ENCODE measurements at regions not wholly inside any gene's neighbourhood (a gene's known extent, or its start where the extent isn't known, plus 50 kb on each side); places are given as distances from the start of the nearest gene placed in this dataset.

DNA sequence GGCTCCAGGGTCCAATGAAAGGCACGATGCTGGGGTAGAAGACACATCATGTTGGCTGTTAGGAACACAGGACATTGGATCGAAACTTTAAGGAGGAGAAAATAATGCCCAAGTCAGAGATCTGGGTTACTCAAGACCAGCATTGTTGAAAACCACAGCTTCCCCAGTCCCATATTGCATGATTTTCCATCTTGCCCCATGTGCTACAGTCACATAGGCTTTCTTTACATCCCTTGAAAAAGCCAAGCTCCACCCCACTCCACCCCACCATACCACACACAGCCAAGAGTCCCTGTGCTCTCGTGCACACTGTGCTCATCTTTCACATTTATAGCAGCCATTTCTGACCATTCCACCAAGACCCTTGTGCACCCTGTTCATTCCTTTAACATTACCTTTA is 636.2 kb downstream of the DIAPH3 start:
- DNase-seq (ENCODE audit: low read depth, low spot score) = no peak

DNA sequence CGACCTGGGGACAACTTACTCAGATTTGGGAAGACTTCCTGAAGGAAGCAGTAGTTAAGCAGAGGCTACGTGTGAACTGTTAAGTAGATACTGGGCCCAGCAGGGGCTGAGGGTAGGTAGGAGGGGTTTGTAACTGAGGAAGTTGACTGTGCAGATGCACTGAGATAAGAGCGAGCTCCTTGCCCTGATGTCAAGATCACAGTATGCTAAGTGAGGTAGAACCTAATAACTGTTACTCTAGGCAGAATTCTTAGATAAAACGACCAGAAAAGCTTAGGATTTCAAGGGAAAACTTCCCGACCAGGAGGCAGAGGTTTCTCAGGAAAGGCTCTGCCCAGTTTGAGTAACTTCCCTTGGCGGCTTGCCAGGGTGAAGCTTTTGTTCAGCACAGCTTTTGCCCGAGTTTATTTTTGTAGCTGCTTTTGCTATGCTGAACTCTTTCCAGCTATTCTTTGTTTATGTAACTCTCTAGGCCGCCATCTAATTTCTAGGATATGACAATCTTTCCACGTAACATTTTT is 632.1 kb downstream of the DIAPH3 start:
- peak; percentile 50 for DNase-seq (ENCODE audit: low read depth, low spot score)

DNA sequence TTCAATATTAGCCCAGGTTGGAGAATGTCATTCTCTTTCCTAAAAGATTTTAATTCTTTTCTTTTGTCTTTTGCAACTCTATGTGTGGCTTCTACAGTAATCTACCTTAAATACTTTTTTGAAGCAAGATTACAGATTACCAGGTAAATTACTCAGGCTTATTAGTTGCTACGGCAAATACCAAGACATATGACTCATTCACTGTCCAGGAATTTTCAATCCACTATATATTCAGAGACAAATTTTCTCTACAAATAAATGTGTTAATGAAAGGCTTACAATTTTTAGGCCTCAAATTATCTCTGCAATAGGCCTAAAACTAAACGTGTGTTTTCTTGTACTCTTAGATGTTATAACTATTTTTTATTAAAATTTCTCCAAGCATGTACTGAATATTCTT is 631.3 kb downstream of the DIAPH3 start:
- DNase-seq (ENCODE audit: low read depth, low spot score) = no peak

DNA sequence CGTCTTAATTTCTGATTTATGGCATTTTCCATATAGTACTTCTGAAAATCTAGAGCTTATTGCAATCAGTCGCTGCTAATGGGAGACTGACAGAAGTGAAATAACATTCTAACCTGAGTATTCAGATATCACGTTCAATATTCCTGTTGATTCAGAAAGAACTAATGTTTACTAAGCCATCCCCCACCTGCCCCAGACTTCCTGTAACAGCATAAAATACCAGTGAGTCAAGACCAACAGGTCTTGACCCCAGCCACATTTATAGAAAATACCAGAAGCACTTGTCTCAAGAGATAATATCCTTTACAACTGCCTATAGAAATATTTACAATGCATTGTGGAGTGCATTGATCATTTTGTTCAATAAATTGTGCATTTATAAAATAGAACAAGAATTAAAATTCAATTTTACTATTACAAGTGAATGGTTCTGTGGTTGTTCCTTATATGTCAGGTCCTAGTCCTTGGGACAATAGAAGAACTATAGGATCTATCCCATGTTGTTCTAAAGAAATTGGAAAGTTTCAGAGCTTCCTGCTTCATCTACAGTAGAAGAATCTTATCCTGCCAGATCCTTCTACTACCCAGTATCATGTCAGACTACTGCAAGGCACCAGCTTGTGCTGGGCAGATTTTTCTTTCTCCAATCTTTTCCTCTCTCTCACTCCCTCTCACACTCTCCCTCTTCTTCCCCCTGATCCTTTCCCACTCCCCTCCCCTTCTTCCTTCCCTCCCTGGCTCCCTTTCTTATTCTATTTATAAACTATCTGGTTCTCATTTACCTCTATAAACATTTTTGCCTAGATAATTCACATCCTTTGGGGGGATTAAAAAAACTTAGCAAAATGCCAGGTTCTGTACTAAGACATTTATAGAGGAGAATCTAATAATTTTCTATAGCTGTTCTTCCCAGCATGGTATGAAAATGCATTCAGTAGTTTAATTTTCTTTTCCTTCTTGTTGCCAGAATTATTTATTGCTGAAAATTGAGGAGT is 629.9 kb downstream of the DIAPH3 start:
- DNase-seq (ENCODE audit: low read depth, low spot score) = no peak

DNA sequence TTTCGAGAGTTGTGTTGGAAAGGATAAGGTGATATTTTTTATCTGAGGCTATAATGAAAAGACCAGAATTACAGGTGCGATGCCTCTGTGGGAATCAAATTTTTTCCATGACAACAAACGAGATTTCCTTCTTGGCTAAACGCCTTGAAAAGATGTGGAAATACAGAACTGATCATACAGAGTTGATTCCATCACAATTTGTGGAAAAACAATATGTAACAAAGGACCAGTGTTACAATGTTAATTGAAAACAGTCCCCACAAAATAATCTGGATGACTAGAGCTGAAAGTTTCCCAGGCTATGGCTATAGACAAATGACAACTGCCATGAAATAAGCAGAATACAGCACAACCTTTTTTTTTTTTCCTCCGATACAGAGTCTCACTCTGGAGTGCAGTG is 628.9 kb downstream of the DIAPH3 start:
- DNase-seq (ENCODE audit: low read depth, low spot score) = no peak

DNA sequence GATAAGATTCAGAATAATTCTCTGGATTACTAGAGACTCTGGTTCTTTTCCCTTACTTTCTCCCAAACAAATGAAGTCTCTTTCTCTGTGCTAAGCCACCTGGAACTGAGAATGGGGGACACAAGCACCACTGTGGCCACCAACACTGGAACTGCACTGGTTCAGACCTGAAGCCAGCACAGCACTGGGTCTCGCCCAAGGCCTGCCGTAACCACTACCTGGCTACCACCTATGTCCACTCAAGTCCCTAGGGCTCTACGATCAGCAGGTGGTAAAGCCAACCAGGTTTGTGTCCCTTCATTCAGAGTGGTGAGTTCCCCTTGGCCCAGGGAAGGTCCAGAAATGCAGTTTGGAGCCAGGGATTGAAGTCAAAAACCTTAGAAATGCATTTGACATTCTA is 626.2 kb downstream of the DIAPH3 start:
- DNase-seq (ENCODE audit: low read depth, low spot score) = no peak

DNA sequence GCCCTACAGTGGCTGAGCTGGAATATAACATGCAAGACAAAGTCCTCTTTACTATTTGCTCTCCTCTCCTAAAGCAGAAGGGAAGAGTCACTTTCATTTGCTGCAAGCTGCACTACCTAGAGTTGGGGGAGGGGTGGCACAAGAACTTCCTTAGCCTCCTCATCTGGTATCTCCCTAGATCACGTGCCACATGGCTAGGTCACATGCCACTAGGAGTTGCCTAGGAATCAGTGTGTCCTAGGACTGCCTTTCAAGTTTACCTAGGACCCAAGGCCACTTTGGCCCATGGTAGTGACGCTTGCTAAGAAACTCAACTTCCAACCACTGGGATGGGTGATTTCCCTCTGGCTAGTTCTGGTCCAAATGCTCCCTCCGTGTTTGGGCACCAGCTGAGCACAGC is 625.2 kb downstream of the DIAPH3 start:
- no peak for DNase-seq (ENCODE audit: low read depth, low spot score)

DNA sequence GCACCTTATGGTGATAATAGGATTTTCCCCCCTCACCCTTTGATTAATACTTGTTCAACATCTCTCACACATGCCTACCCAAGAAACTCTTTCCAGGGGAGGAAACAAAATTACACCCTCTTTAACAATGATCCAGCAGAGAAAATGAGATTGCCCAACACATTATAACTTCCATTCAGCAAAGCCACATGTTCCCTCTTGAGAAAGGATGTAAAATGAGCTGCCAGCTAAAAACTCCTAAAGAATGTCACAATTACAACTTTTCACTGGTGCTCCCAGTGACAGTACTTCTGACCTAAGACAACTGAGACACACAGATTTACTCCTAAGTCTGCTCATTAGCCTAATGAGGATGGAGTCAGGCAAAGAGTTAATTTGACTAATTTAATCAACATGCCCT is 621.4 kb downstream of the DIAPH3 start:
- no peak for DNase-seq (ENCODE audit: low read depth, low spot score)

DNA sequence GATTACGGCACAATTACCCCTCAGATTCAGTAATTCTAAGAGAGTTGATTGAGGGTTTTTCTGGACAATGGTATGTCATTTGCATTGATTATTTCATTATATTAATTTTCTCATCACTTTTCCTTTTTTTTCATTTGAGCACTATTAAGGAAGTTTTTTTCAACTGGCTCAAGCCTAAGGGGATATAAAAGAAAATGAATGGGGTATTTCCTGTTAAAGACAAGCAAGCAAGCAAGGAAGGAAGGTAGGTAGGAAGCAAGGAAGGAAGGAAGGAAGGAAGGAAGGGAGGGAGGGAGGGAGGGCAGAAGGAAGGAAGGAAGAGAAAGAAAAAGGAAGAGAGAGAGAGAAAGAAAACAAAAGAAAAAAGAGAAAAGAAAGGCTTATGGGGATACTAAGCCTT is 620.3 kb downstream of the DIAPH3 start:
- no peak for DNase-seq (ENCODE audit: low read depth, low spot score)

DNA sequence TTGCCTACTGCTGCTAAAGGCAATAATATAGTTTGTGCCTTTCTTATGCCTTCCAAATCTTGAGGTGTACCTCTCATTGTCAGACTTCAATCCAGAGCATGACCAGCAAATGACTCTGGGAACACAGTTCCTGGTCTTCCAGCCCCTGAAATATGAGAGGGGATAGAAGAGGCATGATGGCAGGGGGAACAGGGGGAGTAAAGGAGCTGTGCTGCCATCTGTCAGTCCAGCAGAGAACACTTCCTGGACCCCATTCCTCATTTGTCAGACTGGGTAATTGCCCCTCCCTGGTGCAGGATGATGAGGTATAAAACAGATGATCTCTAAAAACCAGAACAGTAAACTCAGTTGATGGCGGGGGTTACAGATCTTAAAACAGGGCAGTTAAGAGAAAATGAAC is 618.7 kb downstream of the DIAPH3 start:
- DNase-seq (ENCODE audit: low read depth, low spot score) = peak; percentile 35

DNA sequence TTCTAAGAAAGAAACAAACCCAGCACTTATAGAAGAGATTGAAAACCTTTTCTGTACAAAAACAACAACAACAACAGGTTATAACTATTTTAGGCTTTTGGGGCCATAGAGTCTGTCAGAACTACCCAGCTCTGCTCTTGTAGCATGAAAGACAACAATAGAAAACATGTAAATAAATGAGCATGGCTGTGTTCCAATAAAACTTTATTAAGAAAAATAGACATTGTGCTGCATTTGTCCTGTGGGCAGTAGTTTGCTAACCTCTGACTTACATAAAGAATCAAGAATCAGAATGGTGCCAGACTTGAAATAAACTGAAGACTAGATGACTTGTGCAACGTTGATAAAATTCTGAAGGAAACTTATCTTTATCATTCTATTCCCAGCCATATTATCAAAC is 617.5 kb downstream of the DIAPH3 start:
- no peak for DNase-seq (ENCODE audit: low read depth, low spot score)

DNA sequence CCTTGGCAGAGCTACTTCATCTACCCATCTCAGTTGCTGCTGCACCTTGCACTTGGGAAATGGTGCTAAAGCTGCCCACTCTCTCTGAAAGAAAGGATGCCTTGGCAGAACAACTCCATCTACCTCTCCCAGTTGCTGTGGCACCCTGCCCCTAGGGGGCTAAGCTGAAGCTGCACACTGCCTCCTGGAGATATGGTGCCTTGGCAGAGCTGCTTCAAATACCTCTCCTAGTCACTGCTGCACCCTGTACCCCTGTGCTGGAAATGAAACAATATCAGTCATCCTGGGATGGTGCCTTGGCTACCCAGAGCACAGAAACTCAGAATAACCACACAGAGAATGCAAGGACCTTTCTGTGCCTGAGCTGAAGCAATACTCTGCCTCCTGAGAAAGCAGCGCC is 615.8 kb downstream of the DIAPH3 start:
- DNase-seq (ENCODE audit: low read depth, low spot score) = no peak

DNA sequence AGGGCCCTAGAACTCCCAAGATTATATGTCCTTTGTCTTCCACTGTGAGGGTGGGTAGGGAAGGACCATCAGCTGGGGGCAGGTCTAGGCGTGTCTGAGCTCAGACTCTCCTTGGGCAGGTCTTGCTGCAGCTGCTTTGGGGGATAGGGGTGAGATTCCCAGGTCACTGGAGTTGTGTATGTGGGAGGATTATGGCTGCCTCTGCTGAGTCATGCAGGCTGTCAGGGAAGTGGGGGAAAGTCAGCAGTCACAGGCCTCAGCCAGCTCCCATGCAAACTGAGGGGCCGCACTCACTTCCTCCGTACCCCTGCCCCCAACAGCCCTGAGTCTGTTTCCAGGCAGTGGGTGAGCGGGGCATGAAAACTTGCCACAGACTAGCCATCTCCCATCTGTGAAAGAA is 600.8 kb downstream of the DIAPH3 start:
- no peak for DNase-seq (ENCODE audit: low read depth, low spot score)

DNA sequence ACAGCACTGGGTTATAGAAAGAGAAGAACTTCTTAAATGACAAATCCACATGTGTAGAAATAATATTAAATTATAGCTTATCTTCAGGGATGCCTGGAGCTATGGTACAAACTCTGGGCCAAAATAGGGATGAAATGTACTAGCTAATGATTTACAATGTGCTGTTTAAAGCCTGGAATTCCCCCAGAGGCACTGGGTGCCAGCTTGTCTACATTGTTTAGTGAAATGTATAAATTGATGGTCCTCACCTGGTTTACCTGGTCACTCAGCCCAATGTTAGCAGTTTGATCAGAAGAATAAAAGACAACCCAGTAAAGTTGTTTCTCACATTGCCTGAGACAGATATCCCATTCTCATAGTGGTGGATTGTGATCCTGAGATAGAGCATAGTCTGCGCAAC is 597.2 kb downstream of the DIAPH3 start:
- DNase-seq (ENCODE audit: low read depth, low spot score) = no peak

DNA sequence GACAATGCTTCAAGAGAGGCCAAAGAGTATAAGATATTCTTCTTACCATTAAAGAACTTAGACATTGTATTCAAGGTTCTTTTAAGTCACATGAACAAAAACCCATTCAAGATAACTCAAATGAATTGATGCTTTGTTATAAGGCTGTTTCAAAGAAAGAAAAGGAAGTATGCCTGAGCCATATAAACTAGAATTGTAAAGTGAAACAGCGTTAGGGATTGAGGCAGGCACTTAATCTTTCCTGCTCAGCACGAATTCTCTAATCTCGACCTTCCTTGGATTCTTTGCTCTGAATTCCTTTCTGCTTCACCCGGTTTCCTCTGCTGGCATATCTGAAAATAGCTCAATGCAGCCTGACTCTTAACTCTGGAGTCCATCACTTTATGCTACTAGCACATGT is 595.4 kb downstream of the DIAPH3 start:
- DNase-seq (ENCODE audit: low read depth, low spot score) = no peak

DNA sequence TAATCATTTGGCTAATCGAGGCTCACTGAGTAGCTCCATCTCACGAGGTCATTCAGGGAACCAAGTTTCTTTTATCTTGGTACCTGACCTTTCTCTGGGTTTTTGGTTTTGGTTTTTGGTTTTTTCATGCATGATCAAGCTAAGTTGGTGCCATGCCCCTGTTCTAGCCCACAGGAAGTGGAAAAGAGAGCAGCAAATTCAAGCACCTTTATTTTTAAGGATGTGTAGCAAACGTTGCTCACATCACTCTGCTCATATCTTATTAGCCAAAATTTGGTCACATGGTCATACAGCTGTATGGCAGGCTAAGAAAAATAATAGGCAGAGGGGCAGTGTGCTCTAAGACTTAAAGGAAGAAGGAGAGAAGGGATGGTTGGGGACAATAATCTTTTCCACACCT is 593.5 kb downstream of the DIAPH3 start:
- DNase-seq (ENCODE audit: low read depth, low spot score) = no peak

DNA sequence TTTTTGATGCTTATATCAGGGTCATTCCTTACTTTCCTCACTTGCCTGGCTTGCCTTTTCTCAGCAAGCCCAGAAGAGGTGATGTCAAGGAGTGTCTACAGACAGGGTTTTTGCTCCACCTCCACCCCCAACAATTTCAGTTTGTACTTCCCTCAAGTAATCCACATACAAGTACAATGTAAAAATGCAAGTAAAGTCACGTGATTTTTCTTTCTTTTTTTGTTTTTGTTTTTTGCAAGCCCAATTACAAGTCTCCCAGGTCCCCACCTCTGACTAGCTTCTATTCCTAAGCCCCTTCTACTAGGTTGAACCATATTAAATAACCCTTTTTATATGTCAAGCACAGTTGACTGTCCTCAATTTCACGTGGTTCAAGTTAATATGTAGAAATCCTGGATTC is 579.6 kb downstream of the DIAPH3 start:
- no peak for DNase-seq (ENCODE audit: low read depth, low spot score)

DNA sequence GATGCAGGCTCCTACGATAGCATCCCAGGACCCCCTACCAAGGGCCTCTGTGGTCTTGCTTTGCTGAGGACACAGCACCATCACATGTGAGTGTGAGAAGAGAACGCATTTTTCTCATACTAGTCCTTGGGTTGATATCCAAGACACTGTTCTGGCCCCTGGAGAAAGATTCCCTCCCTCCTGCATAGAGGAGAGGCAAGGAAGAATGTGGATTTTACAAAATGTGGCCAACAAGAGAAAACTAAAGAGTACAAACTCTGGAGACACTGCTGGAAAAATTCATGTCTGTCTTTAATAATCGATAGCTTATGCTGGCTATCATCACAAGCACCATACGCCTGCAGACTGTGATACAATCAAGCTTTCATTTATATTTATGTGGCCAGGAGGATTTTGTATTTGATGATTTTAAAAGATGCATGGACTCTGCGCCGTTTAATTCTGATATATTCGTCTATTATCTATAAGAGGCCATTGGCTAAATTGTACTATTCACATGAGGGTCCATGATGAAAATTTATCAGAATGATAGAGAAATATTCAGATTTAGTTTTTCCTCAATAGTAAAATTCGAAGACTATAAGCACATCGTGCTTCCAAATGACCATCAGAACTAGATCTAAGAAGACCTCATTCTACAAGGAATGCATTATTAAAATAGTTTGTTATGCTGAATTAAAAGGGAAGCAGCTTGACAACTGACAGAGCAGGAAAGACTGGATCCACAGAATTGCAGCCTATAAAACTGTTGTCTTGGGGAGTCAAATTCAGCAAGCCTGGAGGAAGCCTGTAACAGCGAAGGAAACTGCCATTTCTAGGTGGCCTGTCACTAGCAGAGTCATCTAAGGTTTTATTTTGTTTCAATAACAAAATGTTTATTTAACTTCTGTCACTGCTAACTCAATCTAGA is 578.7 kb downstream of the DIAPH3 start:
- DNase-seq (ENCODE audit: low read depth, low spot score) = no peak

DNA sequence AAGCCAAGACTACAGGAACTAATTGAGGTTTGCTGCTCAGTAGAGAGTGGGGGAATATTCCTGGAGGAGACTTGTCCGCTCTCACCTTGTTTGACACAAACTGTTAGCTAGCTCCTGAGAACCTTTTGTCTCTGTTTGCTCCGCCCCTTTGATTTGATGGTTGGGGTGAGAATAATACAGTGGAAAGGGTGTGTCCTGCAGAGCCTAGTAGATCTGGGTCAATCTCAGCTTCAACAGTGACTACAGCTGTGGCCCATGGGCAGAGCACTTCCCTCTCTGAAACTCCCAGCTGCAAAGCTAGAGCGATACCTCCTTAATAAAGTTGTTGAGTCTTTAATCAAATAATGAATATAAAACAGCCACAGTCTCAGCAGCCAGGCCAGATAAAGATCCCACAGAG is 576.7 kb downstream of the DIAPH3 start:
- no peak for DNase-seq (ENCODE audit: low read depth, low spot score)

DNA sequence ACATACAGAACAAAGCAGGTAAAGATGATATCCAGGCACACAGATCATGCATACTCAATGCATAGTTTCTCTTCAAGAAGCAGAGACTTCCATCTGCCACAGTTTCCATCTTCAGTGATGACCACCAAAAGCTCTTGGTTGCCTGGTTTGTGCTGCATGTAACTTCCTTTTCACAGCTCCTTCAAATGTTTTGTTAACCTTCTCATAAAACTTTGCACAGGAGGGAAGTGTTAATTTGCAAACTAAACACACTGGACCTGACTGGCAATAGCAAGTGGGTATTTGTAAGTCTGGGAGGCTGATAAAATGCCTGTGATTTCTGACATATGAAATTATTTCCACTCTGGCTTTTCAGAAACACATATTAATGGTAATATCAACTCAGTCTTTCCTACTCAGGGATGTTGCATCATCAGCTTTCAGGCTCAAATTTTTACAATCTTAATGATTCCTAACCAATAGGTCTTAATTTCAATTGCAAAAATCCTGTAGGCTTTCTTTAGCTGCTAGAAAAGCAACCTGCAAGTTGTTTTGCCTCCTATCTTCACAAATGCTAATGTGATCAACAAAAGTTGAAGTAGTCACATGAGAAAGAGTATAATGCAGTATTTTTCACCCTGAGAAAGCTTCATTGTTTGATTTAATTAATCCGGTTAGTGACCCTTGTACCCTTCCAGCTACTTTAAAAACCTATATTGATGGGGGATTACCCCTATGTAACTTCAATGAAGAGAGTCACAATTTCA is 575.6 kb downstream of the DIAPH3 start:
- no peak for DNase-seq (ENCODE audit: low read depth, low spot score)

DNA sequence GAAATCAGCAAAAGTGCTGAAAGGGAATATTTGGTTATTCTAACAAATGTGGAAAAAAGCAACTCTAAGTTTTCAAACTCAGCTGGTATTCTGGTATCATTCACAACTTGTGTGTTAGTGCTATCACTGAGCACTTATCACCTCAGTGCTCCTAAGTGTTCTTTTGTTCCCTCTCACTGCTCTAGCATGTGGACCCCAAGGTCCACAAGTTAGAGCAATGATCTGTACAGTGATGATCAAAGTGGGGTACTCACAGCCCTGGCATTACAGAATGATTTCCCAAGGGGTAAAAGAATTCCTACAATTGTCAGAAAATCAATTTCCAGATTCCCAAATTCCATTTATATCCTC is 575.0 kb downstream of the DIAPH3 start:
- no peak for DNase-seq (ENCODE audit: low read depth, low spot score)

DNA sequence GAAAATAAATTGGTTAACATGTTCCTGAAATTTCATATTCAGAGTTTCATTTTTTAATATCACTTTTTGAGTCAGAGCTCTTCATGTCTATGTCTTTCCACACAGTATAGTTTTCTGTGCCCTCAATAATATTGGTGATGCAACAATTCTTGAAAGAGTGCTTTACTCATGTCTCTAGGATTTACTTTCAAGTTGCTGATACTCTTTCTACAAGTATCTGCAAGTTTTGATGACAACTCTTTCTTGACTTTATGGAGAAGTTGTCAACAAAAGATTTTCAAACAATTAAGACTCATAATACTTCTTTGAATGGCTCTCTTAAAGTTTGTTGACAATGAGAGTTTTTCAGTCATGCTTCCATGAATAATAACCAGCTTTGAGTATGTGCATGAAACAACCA is 561.7 kb downstream of the DIAPH3 start:
- DNase-seq (ENCODE audit: low read depth, low spot score) = no peak

Data from iPS DF 19.7 (cell line).